Thyroid gland (tissue), 4 donors: ENCODE measurements at regions not wholly inside any gene's neighbourhood (a gene's known extent, or its start where the extent isn't known, plus 50 kb on each side); places are given as distances from the start of the nearest gene placed in this dataset.
"Not testable (repeated sequence)": the region's sequence is repeated elsewhere in the genome, so short reads cannot be mapped to it uniquely, and the experiment has no call there.

Experiments
- DNase-seq, 2 donors: peaks; one replicate each; pipeline ENCODE4 v3.0.0-alpha.2; 2019
- H3K27ac ChIP-seq, 3 donors: fragments of 200-600 bp; sonication (generic); 1 replicate in 2 of 3; 2 replicates in 1 of 3; pipeline ENCODE4 v1.5.1; 2016 to 2019; ENCODE audit warnings: mild to moderate bottlenecking in 1 of 3, moderate library complexity in 1 of 3
- H3K27me3 ChIP-seq: fragments of 200-600 bp; sonication (generic); one replicate; pipeline ENCODE4 v1.5.1; 2019
- H3K36me3 ChIP-seq, 2 donors: fragments of 200-600 bp; sonication (generic); one replicate each; pipeline ENCODE4 v1.5.1; 2016 to 2019
- H3K4me1 ChIP-seq, 2 donors: fragments of 200-600 bp; sonication (generic); one replicate each; pipeline ENCODE4 v1.5.1; 2017 to 2019
- H3K4me3 ChIP-seq, 3 donors: fragments of 200-600 bp; sonication (generic); replicated peaks in 1 of 3; 1 replicate in 2 of 3; 2 replicates in 1 of 3; pipeline ENCODE4 v1.5.1; 2016; ENCODE audit warnings: mild to moderate bottlenecking in 1 of 3
- H3K9me3 ChIP-seq: fragments of 200-600 bp; sonication (generic); one replicate; pipeline ENCODE4 v1.5.1; 2017
- CTCF ChIP-seq, 6 experiments: fragments of 200-600 bp in 3 of 6; fragments of 450-650 bp in 3 of 6; sonication (generic) in 3 of 6; IDR thresholded peaks; one replicate each; pipeline ENCODE4 v1.5.1; 2016 to 2019; ENCODE audit warnings: antibody characterized with exemption in 6 of 6, mild to moderate bottlenecking in 2 of 6, inconsistent platforms in 1 of 6, moderate library complexity in 1 of 6
- POLR2A ChIP-seq, 2 donors: fragments of 450-650 bp; IDR thresholded peaks; one replicate each; pipeline ENCODE4 v1.6.1; 2017; ENCODE audit warnings: antibody characterized with exemption in 2 of 2, mild to moderate bottlenecking in 2 of 2, moderate library complexity in 1 of 2
- WGBS, 2 donors: methylation state at CpG; one replicate each; pipeline ENCODE4 v1.1.5; 2017; 5-methylcytosine and 5-hydroxymethylcytosine counted together
- intact Hi-C: fragments of 100-400 bp; cut with DNase I; formaldehyde crosslinking; loops from one replicate; pipeline ENCODE4 v1.15.1; 2023

GRCh38 chr22:48486558-48486957, 1341.1 kb downstream of the BRD1 start:
- H3K9me3 ChIP-seq, result no peaks in the 10 kb centered on the region
- peaks cover 0 to 8% of the 10 kb centered on the region in 2 donors for H3K4me1 ChIP-seq
- H3K27ac ChIP-seq, result no peak overlapping the region
- no peak for DNase-seq
- H3K4me3 ChIP-seq, result no peak overlapping the region
- H3K27me3 ChIP-seq, result peaks cover 14% of the 10 kb centered on the region
- H3K36me3 ChIP-seq, result no peaks in the 10 kb centered on the region
- intact Hi-C loops, result no loop called here
- TF ChIP-seq POLR2A (IDR thresholded peaks at IDR 0.05) (no peak), CTCF (IDR thresholded peaks at IDR 0.05) (no peak)
- 86 to 87% methylated on average over 4 of the region's 4 CpGs for WGBS, 2 donors

GRCh38 chr22:48486134-48486532, 1341.5 kb downstream of the BRD1 start:
- no peak for DNase-seq
- WGBS, 2 donors, result 41 to 56% methylated on average over 11 of the region's 11 CpGs
- intact Hi-C loops, result no loop called here
- peaks cover 10% of the 10 kb centered on the region for H3K27me3 ChIP-seq
- no peak overlapping the region for H3K27ac ChIP-seq
- no peak overlapping the region for H3K4me3 ChIP-seq
- H3K9me3 ChIP-seq, result no peaks in the 10 kb centered on the region
- TF ChIP-seq CTCF (IDR thresholded peaks at IDR 0.05) (no peak), POLR2A (IDR thresholded peaks at IDR 0.05) (no peak)
- peaks cover 0 to 8% of the 10 kb centered on the region in 2 donors for H3K4me1 ChIP-seq
- no peaks in the 10 kb centered on the region for H3K36me3 ChIP-seq

DNA sequence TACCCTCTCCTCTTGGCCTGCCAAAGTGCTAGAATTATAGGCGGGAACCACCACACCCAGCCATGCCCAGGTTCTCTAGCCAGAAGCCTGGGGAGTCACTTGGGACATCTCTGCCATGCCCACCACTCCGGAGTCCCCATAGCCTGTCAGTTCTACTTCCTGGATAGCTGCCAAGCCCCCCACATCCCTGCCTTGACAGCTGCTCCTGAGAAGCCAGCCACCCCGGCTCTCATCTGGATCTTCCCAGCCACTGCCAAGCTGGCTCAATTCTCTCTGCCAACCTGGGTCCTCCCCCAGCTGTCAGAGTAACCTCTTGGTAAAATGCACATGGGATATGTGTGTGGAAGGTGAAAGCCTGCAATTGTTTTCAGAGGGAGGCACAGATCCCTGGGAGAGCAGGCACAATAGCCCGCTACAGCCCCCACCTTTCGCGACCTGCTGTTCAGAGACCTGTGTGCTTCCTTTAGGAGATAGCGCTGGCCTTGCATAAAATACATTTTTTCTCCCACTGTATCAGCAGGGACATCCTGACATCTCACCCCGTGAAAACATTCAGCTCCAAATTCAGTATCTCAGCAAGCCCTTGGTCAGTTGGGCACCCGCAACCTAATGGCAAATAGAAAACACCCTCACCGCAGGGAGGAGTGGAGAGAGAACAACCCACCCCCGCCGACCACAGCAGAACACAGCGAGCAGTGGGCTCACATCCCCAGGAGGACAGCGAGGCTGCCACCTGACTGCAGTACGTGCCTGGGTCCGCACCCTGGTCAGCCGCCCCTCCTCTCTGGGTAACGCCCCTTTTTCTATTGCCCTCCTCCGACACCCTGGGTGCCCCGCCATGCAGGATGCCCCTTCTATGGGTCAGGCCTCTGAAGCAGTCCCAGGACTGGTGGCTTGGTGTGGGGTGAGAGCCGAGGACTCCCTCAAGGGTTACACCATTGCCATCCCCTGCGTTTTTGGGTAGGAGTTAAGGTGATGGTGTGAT, 1342.2 kb downstream of the BRD1 start:
- Histone ChIP-seq H3K4me3 (no peak overlapping the region), H3K9me3 (no peaks in the 10 kb centered on the region), H3K4me1 (peaks cover 0 to 8% of the 10 kb centered on the region in 2 donors), H3K27me3 (peaks cover 6% of the 10 kb centered on the region), H3K36me3 (no peaks in the 10 kb centered on the region), H3K27ac (no peak overlapping the region)
- WGBS, 2 donors, result 37 to 42% methylated on average over 15 to 22 of the region's 22 CpGs
- DNase-seq, result no peak
- TF ChIP-seq POLR2A (IDR thresholded peaks at IDR 0.05) (no peak), CTCF (IDR thresholded peaks at IDR 0.05) (no peak)
- intact Hi-C loops, result no loop called here

DNA sequence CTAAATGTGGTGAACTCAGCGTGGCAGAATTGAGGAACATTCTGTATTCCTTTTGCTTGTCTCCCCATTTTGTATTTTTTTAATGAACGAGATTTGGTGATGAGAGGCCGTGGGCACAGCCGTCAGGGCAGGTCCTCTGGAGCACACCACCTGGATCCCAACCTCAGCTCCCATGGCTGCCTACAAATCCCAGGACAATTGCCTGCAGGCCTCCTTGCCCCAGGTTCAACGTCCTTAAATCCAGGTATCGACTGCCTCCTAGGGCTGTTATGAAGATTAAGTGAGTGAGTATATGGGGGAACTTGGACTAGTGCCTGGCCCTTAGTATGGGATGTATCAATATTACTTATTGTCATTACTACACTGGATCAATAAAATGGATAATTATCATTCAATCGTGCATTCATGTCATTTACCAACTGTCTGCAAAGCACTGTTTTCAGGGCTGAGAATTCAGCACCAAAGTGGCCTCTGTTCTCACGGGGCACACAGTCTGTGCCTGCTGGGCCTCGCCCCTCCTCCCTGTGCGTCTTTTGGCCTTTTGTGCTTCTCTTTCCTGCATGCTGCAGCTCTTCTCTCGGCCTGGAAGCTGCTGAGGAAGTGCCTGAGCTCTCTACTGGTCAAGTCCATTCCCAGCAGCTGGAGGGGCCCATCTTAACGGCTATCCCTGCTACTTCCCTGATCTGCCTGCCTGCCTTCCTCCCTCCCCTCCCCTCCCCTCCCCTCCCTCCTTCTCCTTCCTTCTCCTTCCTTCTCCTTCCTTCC, 1343.7 kb downstream of the BRD1 start:
- intact Hi-C loops, result no loop called here
- Histone ChIP-seq H3K27ac (no peak overlapping the region), H3K36me3 (no peaks in the 10 kb centered on the region), H3K9me3 (no peaks in the 10 kb centered on the region), H3K4me1 (no peaks in the 10 kb centered on the region), H3K27me3 (no peaks in the 10 kb centered on the region), H3K4me3 (no peak overlapping the region)
- TF ChIP-seq POLR2A (IDR thresholded peaks at IDR 0.05), result no peak
- no peak for TF ChIP-seq CTCF (IDR thresholded peaks at IDR 0.05)
- WGBS, 2 donors, result 51 to 56% methylated on average over 12 of the region's 12 CpGs
- no peak for DNase-seq

- no peak for DNase-seq
- Histone ChIP-seq H3K27ac (no peak overlapping the region), H3K4me1 (no peaks in the 10 kb centered on the region), H3K4me3 (no peak overlapping the region), H3K36me3 (no peaks in the 10 kb centered on the region), H3K27me3 (no peaks in the 10 kb centered on the region), H3K9me3 (no peaks in the 10 kb centered on the region)
- intact Hi-C loops, result no loop called here
- WGBS, 2 donors, result 76 to 81% methylated on average over 2 of the region's 2 CpGs
- no peak for TF ChIP-seq POLR2A (IDR thresholded peaks at IDR 0.05)
- no peak for TF ChIP-seq CTCF (IDR thresholded peaks at IDR 0.05)
Observed at GRCh38 chr22:48482771-48483170, 1344.9 kb downstream of the BRD1 start.

GRCh38 chr22:48482198-48482597, 1345.5 kb downstream of the BRD1 start:
- DNase-seq, H3K27me3 ChIP-seq, H3K4me1 ChIP-seq, H3K9me3 ChIP-seq, H3K4me3 ChIP-seq, H3K36me3 ChIP-seq, intact Hi-C loops, H3K27ac ChIP-seq: not testable (repeated sequence)
- 96 to 99% methylated on average over 11 of the region's 11 CpGs for WGBS, 2 donors
